ENCODE measurements at regions not wholly inside any gene's neighbourhood (a gene's known extent, or its start where the extent isn't known, plus 50 kb on each side); places are given as distances from the start of the nearest gene placed in this dataset.
A peak's percentile ranks its signal among the peaks of the same experiment; 100 is the strongest.

DNA sequence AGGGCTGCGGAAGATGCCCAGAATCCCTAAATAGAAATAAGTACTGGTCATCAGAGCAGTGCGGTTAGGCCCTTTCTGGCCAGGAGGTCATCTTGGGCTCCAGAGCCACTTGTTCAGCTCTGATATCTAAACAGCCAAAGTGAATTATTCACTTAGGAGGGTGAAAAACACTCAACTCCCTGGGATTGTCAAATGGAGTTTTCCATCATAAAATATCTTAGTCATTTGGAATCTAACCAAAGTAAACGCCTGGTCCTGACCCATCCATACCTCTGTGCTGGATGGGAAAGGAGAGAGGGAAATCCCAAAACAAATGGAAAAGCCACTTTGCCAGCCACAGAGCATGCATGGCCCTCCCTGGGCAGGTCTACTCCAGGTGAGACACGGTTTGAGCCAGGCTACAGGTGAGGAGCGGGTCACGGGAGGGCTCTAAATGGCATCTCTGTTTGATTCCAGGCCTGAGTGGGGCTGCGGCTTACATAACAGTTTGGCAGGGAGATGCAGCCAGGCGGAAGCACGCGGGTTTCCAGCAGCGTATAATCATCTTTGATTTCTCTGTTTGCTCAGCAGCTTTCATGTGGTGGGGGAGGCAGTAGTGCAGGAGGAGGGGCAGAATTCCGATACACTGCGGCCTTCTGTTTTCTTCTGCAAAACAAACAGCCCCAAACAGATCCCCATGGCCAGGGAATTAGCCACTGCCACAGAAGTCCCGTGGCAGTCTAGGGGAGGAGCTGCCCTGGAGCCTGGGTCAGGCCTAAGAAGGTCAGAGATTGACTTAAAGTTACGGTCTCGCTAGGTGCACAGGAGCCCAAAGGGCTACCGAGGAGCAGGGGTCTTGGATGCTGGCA is 59.1 kb upstream of the ZNF648 start (continued):
- TF ChIP-seq ZKSCAN8 (CRISPR knock-in tag; IDR thresholded peaks at IDR 0.05; ENCODE audit: borderline replicate concordance) (peak; percentile 77; the same call in 1 of the 2 replicates), ZNF230 (CRISPR knock-in tag; IDR thresholded peaks at IDR 0.05) (0 out of 2 replicates have a peak, but pooled peaks have one; percentile 26), ZFP91 (CRISPR knock-in tag; IDR thresholded peaks at IDR 0.05; ENCODE audit: borderline replicate concordance) (peak; percentile 78), RXRB (CRISPR knock-in tag; IDR thresholded peaks at IDR 0.05; ENCODE audit: borderline replicate concordance) (peak; percentile 85), EHMT2 (IDR thresholded peaks at IDR 0.05; ENCODE audit: borderline replicate concordance, low read depth, low read length) (0 out of 2 replicates have a peak, but pooled peaks have one; percentile 25), MIER3 (CRISPR knock-in tag; IDR thresholded peaks at IDR 0.05; ENCODE audit: borderline replicate concordance) (peak; percentile 60; the same call in 1 of the 2 replicates), ZFYVE20 (CRISPR knock-in tag; IDR thresholded peaks at IDR 0.05; ENCODE audit: borderline replicate concordance, low read depth) (no peak), FOSL2 (CRISPR knock-in tag; IDR thresholded peaks at IDR 0.05) (peak; percentile 75), ZMYM3 (CRISPR knock-in tag; IDR thresholded peaks at IDR 0.05) (peak; percentile 32; the same call in 1 of the 2 replicates), FOXM1 (CRISPR knock-in tag; IDR thresholded peaks at IDR 0.05) (no peak), ELF4 (CRISPR knock-in tag; IDR thresholded peaks at IDR 0.05; ENCODE audit: borderline replicate concordance) (no peak), CBX1 (IDR thresholded peaks at IDR 0.05; ENCODE audit: low read depth) (peak; percentile 59), MBNL3 (CRISPR knock-in tag; conservative IDR thresholded peaks at IDR 0.05) (no peak), ZNF761 (CRISPR knock-in tag; conservative IDR thresholded peaks at IDR 0.05) (peak; percentile 72; the same call in 1 of the 2 replicates), POLR2AphosphoS2 (IDR thresholded peaks at IDR 0.05; ENCODE audit: low read depth, low read length) (no peak), FOXO1 (CRISPR knock-in tag; IDR thresholded peaks at IDR 0.05) (peak; percentile 84), ZNF335 (CRISPR knock-in tag; IDR thresholded peaks at IDR 0.05) (0 out of 2 replicates have a peak, but pooled peaks have one; percentile 35), IKZF4 (CRISPR knock-in tag; IDR thresholded peaks at IDR 0.05; ENCODE audit: borderline replicate concordance, low read depth, not compliant biosample characterization) (no peak), CREB3 (CRISPR knock-in tag; IDR thresholded peaks at IDR 0.05) (no peak), ZHX1 (CRISPR knock-in tag; IDR thresholded peaks at IDR 0.05; ENCODE audit: low read depth) (no peak), SNAI1 (CRISPR knock-in tag; IDR thresholded peaks at IDR 0.05; ENCODE audit: borderline replicate concordance) (no peak), BHLHE40 (IDR thresholded peaks at IDR 0.05; ENCODE audit: low read length) (peak; percentile 71)
- TF ChIP-seq, protein P1, sequence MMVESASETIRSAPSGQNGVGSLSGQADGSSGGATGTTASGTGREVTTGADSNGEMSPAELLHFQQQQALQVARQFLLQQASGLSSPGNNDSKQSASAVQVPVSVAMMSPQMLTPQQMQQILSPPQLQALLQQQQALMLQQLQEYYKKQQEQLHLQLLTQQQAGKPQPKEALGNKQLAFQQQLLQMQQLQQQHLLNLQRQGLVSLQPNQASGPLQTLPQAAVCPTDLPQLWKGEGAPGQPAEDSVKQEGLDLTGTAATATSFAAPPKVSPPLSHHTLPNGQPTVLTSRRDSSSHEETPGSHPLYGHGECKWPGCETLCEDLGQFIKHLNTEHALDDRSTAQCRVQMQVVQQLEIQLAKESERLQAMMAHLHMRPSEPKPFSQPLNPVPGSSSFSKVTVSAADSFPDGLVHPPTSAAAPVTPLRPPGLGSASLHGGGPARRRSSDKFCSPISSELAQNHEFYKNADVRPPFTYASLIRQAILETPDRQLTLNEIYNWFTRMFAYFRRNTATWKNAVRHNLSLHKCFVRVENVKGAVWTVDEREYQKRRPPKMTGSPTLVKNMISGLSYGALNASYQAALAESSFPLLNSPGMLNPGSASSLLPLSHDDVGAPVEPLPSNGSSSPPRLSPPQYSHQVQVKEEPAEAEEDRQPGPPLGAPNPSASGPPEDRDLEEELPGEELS (CRISPR knock-in tag; IDR thresholded peaks at IDR 0.05) = peak; percentile 93
